Heart left ventricle (tissue), 16 donors: ENCODE measurements at regions not wholly inside any gene's neighbourhood (a gene's known extent, or its start where the extent isn't known, plus 50 kb on each side); places are given as distances from the start of the nearest gene placed in this dataset.

Experiments used
- ATAC-seq, 4 donors: fragments of 200-7000 bp; cut with Tn5 transposase; one replicate each; pipeline ENCODE4 v1.9.1; 2020 to 2022; ENCODE audit warnings: moderate library complexity in 4 of 4, mild to moderate bottlenecking in 3 of 4, moderate number of reproducible peaks in 1 of 4
- DNase-seq, 5 donors: peaks; one replicate each; pipeline ENCODE4 v3.0.0-alpha.2; 2020
- H3K27ac ChIP-seq, 12 donors: fragments of 200-600 bp; sonication (generic) in 4 of 12; one replicate each; pipeline versions ENCODE4 v1.5.0 to v1.8.0; 2016 to 2022; ENCODE audit warnings: mild to moderate bottlenecking in 2 of 12
- H3K27me3 ChIP-seq, 9 donors: fragments of 200-600 bp; sonication (generic) in 2 of 9; one replicate each; pipeline versions ENCODE4 v1.5.1 to v1.8.0; 2016 to 2022; ENCODE audit warnings: mild to moderate bottlenecking in 3 of 9
- H3K36me3 ChIP-seq, 9 donors: fragments of 200-600 bp; sonication (generic) in 2 of 9; one replicate each; pipeline versions ENCODE4 v1.5.0 to v1.8.0; 2018 to 2022; ENCODE audit warnings: mild to moderate bottlenecking in 2 of 9
- H3K4me1 ChIP-seq, 12 donors: fragments of 200-600 bp; sonication (generic) in 4 of 12; one replicate each; pipeline versions ENCODE4 v1.5.0 to v1.8.0; 2016 to 2022; ENCODE audit warnings: mild to moderate bottlenecking in 3 of 12
- H3K4me3 ChIP-seq, 12 donors: fragments of 200-600 bp; sonication (generic) in 4 of 12; one replicate each; pipeline versions ENCODE4 v1.5.0 to v1.8.0; 2017 to 2022; ENCODE audit warnings: mild to moderate bottlenecking in 9 of 12, moderate library complexity in 4 of 12
- H3K9me3 ChIP-seq, 12 donors: fragments of 200-600 bp; sonication (generic) in 4 of 12; one replicate each; pipeline versions ENCODE4 v1.5.0 to v1.8.0; 2016 to 2022; ENCODE audit warnings: mild to moderate bottlenecking in 1 of 12
- CTCF ChIP-seq, 12 donors: fragments of 200-600 bp; sonication (generic) in 4 of 12; IDR thresholded peaks; one replicate each; pipeline versions ENCODE4 v1.5.0 to v1.8.0; 2018 to 2022; ENCODE audit warnings: antibody characterized with exemption in 12 of 12, mild to moderate bottlenecking in 5 of 12
- POLR2A ChIP-seq, 2 donors: fragments of 450-650 bp; IDR thresholded peaks; one replicate each; pipeline ENCODE4 v1.6.1; 2017; ENCODE audit warnings: antibody characterized with exemption in 2 of 2, mild to moderate bottlenecking in 2 of 2, moderate library complexity in 2 of 2
- WGBS, 4 donors: extraction: QIAGEN DNeasy Blood & Tissue Kit in 2 of 4; methylation state at CpG; one replicate each; pipeline versions ENCODE4 v1.1.5 to v1.1.7; 2013 to 2018; 5-methylcytosine and 5-hydroxymethylcytosine counted together
- intact Hi-C, 10 donors: fragments of 100-400 bp; cut with DNase I; formaldehyde crosslinking; loops; one replicate each; pipeline versions ENCODE4 v1.11.1 to v1.14.2; 2022
- donor health status: ischemic (EF 13 %, LVEDD 7.1; RV severe dilation, severe dysfunction).
- donor health status: healthy with polysubstance abuse.
- donor health status: DM: no; HTN: yes; CAD: no.
- donor health status: DM: no; HTN: no; CAD: no.
- donor health status: ischemic (EF 25% LVEDD 6.9; RV normal size, moderate dysfunction).
- donor health status: ischemic (EF 25% LVEDD 5.7; RV mildly dilated, moderate dysfunction).
- donor health status: healthy.
- donor health status: DM: yes; HTN: yes; CAD: no.
- donor health status: ischemic (EF 35%, LVEDD 5.7; RV mildly dilated, moderate dysfunction).
- donor health status: nonischemic (EF 11% LVEDD 7.7; RV severe dilation, severe dysfunction).
- donor health status: DM: yes; HTN: yes; CAD: no.
- donor health status: PGD.
- donor health status: ischemic (EF 29% LVEDD 5.4; RV normal size, mild dysfunction).
- donor health status: nonischemic (EF 23%, LVEDD 6.1; RV moderate dilation, normal function).

GRCh38 chr2:129879614-129880180 is 99.8 kb upstream of the RAB6C start:
- ATAC-seq, result no peak
- TF ChIP-seq CTCF (IDR thresholded peaks at IDR 0.05) (no peak), POLR2A (IDR thresholded peaks at IDR 0.05) (no peak)
- Histone ChIP-seq H3K27me3 (no peaks in the 10 kb centered on the region), H3K9me3 (no peaks in the 10 kb centered on the region), H3K4me3 (no peak overlapping the region), H3K36me3 (no peaks in the 10 kb centered on the region), H3K27ac (no peak overlapping the region), H3K4me1 (peaks cover 0 to 19% (median 9%) of the 10 kb centered on the region in 12 donors)
- WGBS, 4 donors, result 85 to 94% (median 92%) methylated on average over 7 to 9 of the region's 9 CpGs
- DNase-seq, result no peak
- intact Hi-C loops, result loop anchor here in 2 of 10 donors (5.0 to 10.0 kb wide), 2 partner anchors 455 to 463 kb away; partner anchors contain the start of gene IMP4 (in 1 of the 2)

GRCh38 chr2:129880309-129880708 is 99.2 kb upstream of the RAB6C start:
- Histone ChIP-seq H3K27ac (no peak overlapping the region), H3K36me3 (no peaks in the 10 kb centered on the region), H3K9me3 (no peaks in the 10 kb centered on the region), H3K4me1 (peaks cover 0 to 19% (median 9%) of the 10 kb centered on the region in 12 donors), H3K4me3 (no peak overlapping the region), H3K27me3 (peaks cover 0 to 2% (median 0%) of the 10 kb centered on the region in 9 donors)
- 94 to 97% (median 96%) methylated on average over 5 of the region's 5 CpGs for WGBS, 4 donors
- ATAC-seq, result no peak
- no peak for DNase-seq
- intact Hi-C loops, result loop anchor here in 1 of 10 donors (10.0 kb wide), 1 partner anchor 454 kb away; no protein-coding TSS in a partner anchor
- TF ChIP-seq POLR2A (IDR thresholded peaks at IDR 0.05) (no peak), CTCF (IDR thresholded peaks at IDR 0.05) (no peak)

GRCh38 chr2:129880971-129881370 is 98.5 kb upstream of the RAB6C start:
- H3K27me3 ChIP-seq, result peaks cover 0 to 4% (median 0%) of the 10 kb centered on the region in 9 donors
- no peak overlapping the region for H3K27ac ChIP-seq
- no peak for TF ChIP-seq POLR2A (IDR thresholded peaks at IDR 0.05)
- no peak for TF ChIP-seq CTCF (IDR thresholded peaks at IDR 0.05)
- no peaks in the 10 kb centered on the region for H3K9me3 ChIP-seq
- intact Hi-C loops, result loop anchor here in 1 of 10 donors (10.0 kb wide), 1 partner anchor 454 kb away; no protein-coding TSS in a partner anchor
- WGBS, 4 donors, result 81 to 94% (median 90%) methylated on average over 6 of the region's 6 CpGs
- no peak overlapping the region for H3K4me3 ChIP-seq
- DNase-seq (no peak), ATAC-seq (no peak)
- H3K36me3 ChIP-seq, result no peaks in the 10 kb centered on the region
- H3K4me1 ChIP-seq, result peaks cover 0 to 19% (median 9%) of the 10 kb centered on the region in 12 donors

- Histone ChIP-seq H3K4me1 (peaks cover 0 to 10% (median 5%) of the 10 kb centered on the region in 12 donors), H3K9me3 (no peaks in the 10 kb centered on the region), H3K27me3 (peaks cover 0 to 4% (median 0%) of the 10 kb centered on the region in 9 donors), H3K27ac (no peak overlapping the region), H3K36me3 (no peaks in the 10 kb centered on the region), H3K4me3 (no peak overlapping the region)
- DNase-seq (no peak), ATAC-seq (no peak)
- 60 to 87% (median 82%) methylated on average over 4 of the region's 4 CpGs for WGBS, 4 donors
- intact Hi-C loops, result loop anchor here in 1 of 10 donors (10.0 kb wide), 1 partner anchor 453 kb away; no protein-coding TSS in a partner anchor
- TF ChIP-seq CTCF (IDR thresholded peaks at IDR 0.05), result no peak
- TF ChIP-seq POLR2A (IDR thresholded peaks at IDR 0.05), result no peak
Measured at GRCh38 chr2:129881786-129882396, 97.6 kb upstream of the RAB6C start.
